ENCODE measurements at regions not wholly inside any gene's neighbourhood (a gene's known extent, or its start where the extent isn't known, plus 50 kb on each side); places are given as distances from the start of the nearest gene placed in this dataset.

GRCh38 chr2:181352158-181352557 lies 105.0 kb upstream of the ITGA4 start:
- no peaks in the 10 kb centered on the region for H4K20me1 ChIP-seq (ENCODE audit: insufficient read depth, poor library complexity, severe bottlenecking)
- no peaks in the 10 kb centered on the region for H3K79me2 ChIP-seq
- H3K9me3 ChIP-seq (ENCODE audit: low read depth), result no peaks in the 10 kb centered on the region
- no peak for DNase-seq (ENCODE audit: low spot score)
- no peak for TF ChIP-seq EZH2 (IDR thresholded peaks at IDR 0.05; ENCODE audit: borderline replicate concordance)
- no peak for TF ChIP-seq CTCF (IDR thresholded peaks at IDR 0.05; ENCODE audit: poor library complexity)
- no peak for TF ChIP-seq EZH2phosphoT487 (IDR thresholded peaks at IDR 0.05; ENCODE audit: low read depth, severe bottlenecking, unreplicated experiment)
- no peaks in the 10 kb centered on the region for H3K36me3 ChIP-seq (replicated peaks; ENCODE audit: insufficient read depth, low read depth)
- no peak overlapping the region for H3K27ac ChIP-seq
- 94% methylated on average over 1 of the region's 1 CpG for WGBS (ENCODE audit: low lambda C conversion rate, missing lambda C conversion rate)
- no peaks in the 10 kb centered on the region for H3K4me1 ChIP-seq (ENCODE audit: insufficient read depth)
- no peak overlapping the region for H2AFZ ChIP-seq
- no peak overlapping the region for H3K4me2 ChIP-seq
- no peak overlapping the region for H3K4me3 ChIP-seq
- no peaks in the 10 kb centered on the region for H3K9me2 ChIP-seq (replicated peaks; ENCODE audit: insufficient read depth)
- H3K27me3 ChIP-seq, result no peaks in the 10 kb centered on the region

GRCh38 chr2:181354626-181355025 lies 102.6 kb upstream of the ITGA4 start:
- H3K27ac ChIP-seq, result no peak overlapping the region
- H4K20me1 ChIP-seq (ENCODE audit: insufficient read depth, poor library complexity, severe bottlenecking), result no peaks in the 10 kb centered on the region
- H3K4me1 ChIP-seq (ENCODE audit: insufficient read depth), result no peaks in the 10 kb centered on the region
- H3K4me2 ChIP-seq, result no peak overlapping the region
- WGBS (ENCODE audit: low lambda C conversion rate, missing lambda C conversion rate), result 87% methylated on average over 3 of the region's 3 CpGs
- H3K36me3 ChIP-seq (replicated peaks; ENCODE audit: insufficient read depth, low read depth), result no peaks in the 10 kb centered on the region
- no peaks in the 10 kb centered on the region for H3K27me3 ChIP-seq
- no peaks in the 10 kb centered on the region for H3K79me2 ChIP-seq
- no peak overlapping the region for H2AFZ ChIP-seq
- H3K4me3 ChIP-seq, result no peak overlapping the region
- TF ChIP-seq EZH2 (IDR thresholded peaks at IDR 0.05; ENCODE audit: borderline replicate concordance) (no peak), CTCF (IDR thresholded peaks at IDR 0.05; ENCODE audit: poor library complexity) (no peak), EZH2phosphoT487 (IDR thresholded peaks at IDR 0.05; ENCODE audit: low read depth, severe bottlenecking, unreplicated experiment) (no peak)
- H3K9me2 ChIP-seq (replicated peaks; ENCODE audit: insufficient read depth), result no peaks in the 10 kb centered on the region
- no peaks in the 10 kb centered on the region for H3K9me3 ChIP-seq (ENCODE audit: low read depth)
- DNase-seq (ENCODE audit: low spot score), result no peak

GRCh38 chr2:181356526-181357130 lies 100.6 kb upstream of the ITGA4 start:
- no peak overlapping the region for H2AFZ ChIP-seq
- 68% methylated on average over 1 of the region's 1 CpG for WGBS (ENCODE audit: low lambda C conversion rate, missing lambda C conversion rate)
- no peak overlapping the region for H3K4me2 ChIP-seq
- no peaks in the 10 kb centered on the region for H3K9me2 ChIP-seq (replicated peaks; ENCODE audit: insufficient read depth)
- H3K27me3 ChIP-seq, result no peaks in the 10 kb centered on the region
- TF ChIP-seq EZH2 (IDR thresholded peaks at IDR 0.05; ENCODE audit: borderline replicate concordance), result no peak
- TF ChIP-seq CTCF (IDR thresholded peaks at IDR 0.05; ENCODE audit: poor library complexity), result no peak
- no peak for TF ChIP-seq EZH2phosphoT487 (IDR thresholded peaks at IDR 0.05; ENCODE audit: low read depth, severe bottlenecking, unreplicated experiment)
- no peaks in the 10 kb centered on the region for H3K9me3 ChIP-seq (ENCODE audit: low read depth)
- H3K27ac ChIP-seq, result no peak overlapping the region
- no peaks in the 10 kb centered on the region for H3K36me3 ChIP-seq (replicated peaks; ENCODE audit: insufficient read depth, low read depth)
- H3K79me2 ChIP-seq, result no peaks in the 10 kb centered on the region
- no peaks in the 10 kb centered on the region for H4K20me1 ChIP-seq (ENCODE audit: insufficient read depth, poor library complexity, severe bottlenecking)
- no peak overlapping the region for H3K4me3 ChIP-seq
- H3K4me1 ChIP-seq (ENCODE audit: insufficient read depth), result no peaks in the 10 kb centered on the region
- DNase-seq (ENCODE audit: low spot score), result no peak

GRCh38 chr2:181357979-181358378 lies 99.2 kb upstream of the ITGA4 start:
- DNase-seq (ENCODE audit: low spot score), result no peak
- no peaks in the 10 kb centered on the region for H3K9me2 ChIP-seq (replicated peaks; ENCODE audit: insufficient read depth)
- no peaks in the 10 kb centered on the region for H4K20me1 ChIP-seq (ENCODE audit: insufficient read depth, poor library complexity, severe bottlenecking)
- H3K4me2 ChIP-seq, result no peak overlapping the region
- TF ChIP-seq CTCF (IDR thresholded peaks at IDR 0.05; ENCODE audit: poor library complexity) (no peak), EZH2 (IDR thresholded peaks at IDR 0.05; ENCODE audit: borderline replicate concordance) (no peak), EZH2phosphoT487 (IDR thresholded peaks at IDR 0.05; ENCODE audit: low read depth, severe bottlenecking, unreplicated experiment) (no peak)
- no peak overlapping the region for H3K27ac ChIP-seq
- H3K9me3 ChIP-seq (ENCODE audit: low read depth), result no peaks in the 10 kb centered on the region
- no peaks in the 10 kb centered on the region for H3K36me3 ChIP-seq (replicated peaks; ENCODE audit: insufficient read depth, low read depth)
- no peak overlapping the region for H2AFZ ChIP-seq
- H3K4me1 ChIP-seq (ENCODE audit: insufficient read depth), result no peaks in the 10 kb centered on the region
- H3K27me3 ChIP-seq, result no peaks in the 10 kb centered on the region
- H3K79me2 ChIP-seq, result no peaks in the 10 kb centered on the region
- H3K4me3 ChIP-seq, result no peak overlapping the region

Data from hepatocyte (in vitro differentiated cells).